Keratinocyte (primary cell): ENCODE measurements at regions not wholly inside any gene's neighbourhood (a gene's known extent, or its start where the extent isn't known, plus 50 kb on each side); places are given as distances from the start of the nearest gene placed in this dataset.

Experiments
- DNase-seq: peaks from one replicate; pipeline ENCODE4 v3.0.0-alpha.2; 2011; ENCODE audit warnings: low read depth, missing footprints, low spot score
- FAIRE-seq: peaks from 2 replicates; lab custom pipeline; 2011; peaks lifted over from hg19 to GRCh38; lab: Jason Lieb, UNC
- H2AFZ ChIP-seq: 2 replicates; pipeline ENCODE4 v1.6.0; 2012; ENCODE audit warnings: low read length, control low read depth, inconsistent platforms; ENCODE audit not compliant: control insufficient read depth
- H3K27ac ChIP-seq: 2 replicates; pipeline ENCODE4 v1.5.1; 2011; ENCODE audit warnings: low read length; ENCODE audit not compliant: control insufficient read depth, insufficient read depth
- H3K27me3 ChIP-seq: 3 replicates; pipeline ENCODE4 v1.6.0; 2011; ENCODE audit warnings: low read length; ENCODE audit not compliant: control insufficient read depth, insufficient read depth; ENCODE audit errors: extremely low read depth
- H3K36me3 ChIP-seq, 2 experiments: 2 replicates in 1 of 2; 3 replicates in 1 of 2; pipeline ENCODE4 v1.5.1; 2011; ENCODE audit warnings: low read length in 2 of 2, mild to moderate bottlenecking in 1 of 2; ENCODE audit not compliant: control insufficient read depth in 2 of 2, insufficient read depth in 2 of 2; ENCODE audit errors: extremely low read depth in 1 of 2
- H3K4me1 ChIP-seq: 3 replicates; pipeline ENCODE4 v1.5.1; 2011; ENCODE audit warnings: low read length; ENCODE audit not compliant: control insufficient read depth, insufficient read depth; ENCODE audit errors: extremely low read depth
- H3K4me2 ChIP-seq: 3 replicates; pipeline ENCODE4 v1.6.0; 2011; ENCODE audit warnings: low read depth, low read length; ENCODE audit not compliant: control insufficient read depth, insufficient read depth; ENCODE audit errors: extremely low read depth
- H3K4me3 ChIP-seq, 3 experiments: fragments of 200-600 bp in 1 of 3; sonication (generic) in 1 of 3; 2 replicates in 2 of 3; 3 replicates in 1 of 3; pipeline ENCODE4 v1.5.1; 2011 to 2016; ENCODE audit warnings: low read length in 3 of 3, mild to moderate bottlenecking in 3 of 3, control low read depth in 2 of 3, inconsistent platforms in 1 of 3, low read depth in 1 of 3, mixed read lengths in 1 of 3, mixed run types in 1 of 3, moderate library complexity in 1 of 3; ENCODE audit not compliant: control insufficient read depth in 2 of 3, insufficient read depth in 2 of 3; ENCODE audit errors: extremely low read depth in 1 of 3
- H3K79me2 ChIP-seq: 2 replicates; pipeline ENCODE4 v1.6.0; 2012; ENCODE audit warnings: low read length; ENCODE audit not compliant: control insufficient read depth, insufficient read depth
- H3K9ac ChIP-seq: 3 replicates; pipeline ENCODE4 v1.6.0; 2011; ENCODE audit warnings: low read length; ENCODE audit not compliant: control insufficient read depth, insufficient read depth; ENCODE audit errors: extremely low read depth
- H3K9me1 ChIP-seq: 3 replicates; pipeline ENCODE4 v1.6.0; 2011; ENCODE audit warnings: low read length; ENCODE audit not compliant: control insufficient read depth, insufficient read depth; ENCODE audit errors: extremely low read depth
- H3K9me3 ChIP-seq: 2 replicates; pipeline ENCODE4 v1.5.1; 2012; ENCODE audit warnings: low read depth, low read length; ENCODE audit not compliant: control insufficient read depth
- H4K20me1 ChIP-seq: 3 replicates; pipeline ENCODE4 v1.6.0; 2011; ENCODE audit warnings: low read length; ENCODE audit not compliant: control insufficient read depth, insufficient read depth; ENCODE audit errors: extremely low read depth
- EZH2 ChIP-seq: IDR thresholded peaks from one replicate; pipeline ENCODE4 v1.6.1; 2012; ENCODE audit warnings: inconsistent platforms, mild to moderate bottlenecking, low read length, moderate library complexity
- dilution Hi-C: fragments of 300-500 bp; cut with MboI; formaldehyde crosslinking; loops from one replicate; pipeline ENCODE4 v1.7.0; 2020; ENCODE audit warnings: low sequenced_read_pairs; ENCODE audit not compliant: extremely low pct_ligation_motif_present
- TF ChIP-seq, protein P1 (sequence below), 3 experiments: IDR thresholded peaks in 1 of 3; conservative IDR thresholded peaks in 1 of 3; optimal IDR thresholded peaks in 1 of 3; 2 replicates in 2 of 3; 3 replicates in 1 of 3; pipeline versions ENCODE3 to v1.5.1; 2011; ENCODE audit warnings: low read length in 3 of 3, mild to moderate bottlenecking in 3 of 3, moderate library complexity in 2 of 3, control low read depth in 1 of 3, inconsistent platforms in 1 of 3; ENCODE audit not compliant: insufficient read depth in 2 of 3; ENCODE audit errors: extremely low read depth in 1 of 3

- FAIRE-seq (no peak), DNase-seq (no peak)
- Histone ChIP-seq H4K20me1 (no peaks in the 10 kb centered on the region), H3K36me3 (no peaks in the 10 kb centered on the region), H3K27ac (no peak overlapping the region), H3K4me2 (no peak overlapping the region), H3K9ac (no peak overlapping the region), H3K9me1 (no peaks in the 10 kb centered on the region), H3K4me3 (no peak overlapping the region), H3K9me3 (no peaks in the 10 kb centered on the region), H2AFZ (no peak overlapping the region), H3K4me1 (no peaks in the 10 kb centered on the region), H3K79me2 (no peaks in the 10 kb centered on the region), H3K27me3 (no peaks in the 10 kb centered on the region)
- TF ChIP-seq EZH2: no peak
- TF ChIP-seq, protein P1, sequence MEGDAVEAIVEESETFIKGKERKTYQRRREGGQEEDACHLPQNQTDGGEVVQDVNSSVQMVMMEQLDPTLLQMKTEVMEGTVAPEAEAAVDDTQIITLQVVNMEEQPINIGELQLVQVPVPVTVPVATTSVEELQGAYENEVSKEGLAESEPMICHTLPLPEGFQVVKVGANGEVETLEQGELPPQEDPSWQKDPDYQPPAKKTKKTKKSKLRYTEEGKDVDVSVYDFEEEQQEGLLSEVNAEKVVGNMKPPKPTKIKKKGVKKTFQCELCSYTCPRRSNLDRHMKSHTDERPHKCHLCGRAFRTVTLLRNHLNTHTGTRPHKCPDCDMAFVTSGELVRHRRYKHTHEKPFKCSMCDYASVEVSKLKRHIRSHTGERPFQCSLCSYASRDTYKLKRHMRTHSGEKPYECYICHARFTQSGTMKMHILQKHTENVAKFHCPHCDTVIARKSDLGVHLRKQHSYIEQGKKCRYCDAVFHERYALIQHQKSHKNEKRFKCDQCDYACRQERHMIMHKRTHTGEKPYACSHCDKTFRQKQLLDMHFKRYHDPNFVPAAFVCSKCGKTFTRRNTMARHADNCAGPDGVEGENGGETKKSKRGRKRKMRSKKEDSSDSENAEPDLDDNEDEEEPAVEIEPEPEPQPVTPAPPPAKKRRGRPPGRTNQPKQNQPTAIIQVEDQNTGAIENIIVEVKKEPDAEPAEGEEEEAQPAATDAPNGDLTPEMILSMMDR (optimal IDR thresholded peaks at IDR 0.05 in 1 of 3, IDR thresholded peaks at IDR 0.05 in 1 of 3, conservative IDR thresholded peaks at IDR 0.05 in 1 of 3; ENCODE audit: extremely low read depth in 1 of 3, insufficient read depth in 2 of 3, low read length in 3 of 3): peak; percentile 24 to 42 (median 36)
- dilution Hi-C loops: no loop called here
These were observed 346.7 kb upstream of the ADGRL4 start for GRCh38 chr1:79353224-79353623.

DNA sequence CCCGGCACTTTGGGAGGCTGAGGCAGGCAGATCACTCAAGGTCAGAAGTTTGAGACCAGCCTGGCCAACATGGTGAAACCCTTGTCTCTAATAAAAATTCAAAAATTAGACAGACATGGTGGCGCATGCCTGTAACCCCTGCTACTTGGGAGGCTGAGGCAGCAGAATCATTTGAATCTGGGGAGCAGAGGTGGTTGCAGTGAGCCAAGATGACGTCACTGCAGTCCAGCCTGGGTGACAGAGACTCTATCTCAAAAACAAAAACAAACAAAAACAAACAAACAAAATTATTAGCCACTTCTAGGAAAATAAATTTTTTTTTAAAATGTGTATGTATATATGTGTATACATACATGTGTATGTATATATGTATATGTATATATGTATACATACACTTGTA is 320.3 kb upstream of the ADGRL4 start:
- Histone ChIP-seq H4K20me1 (no peaks in the 10 kb centered on the region), H3K36me3 (no peaks in the 10 kb centered on the region), H3K9me1 (no peaks in the 10 kb centered on the region), H3K27me3 (no peaks in the 10 kb centered on the region), H2AFZ (no peak overlapping the region), H3K27ac (no peak overlapping the region), H3K4me3 (no peak overlapping the region), H3K4me1 (peaks cover 7% of the 10 kb centered on the region), H3K79me2 (no peaks in the 10 kb centered on the region), H3K4me2 (no peak overlapping the region), H3K9me3 (peaks cover 2% of the 10 kb centered on the region), H3K9ac (no peak overlapping the region)
- TF ChIP-seq, protein P1 (optimal IDR thresholded peaks at IDR 0.05 in 1 of 3, IDR thresholded peaks at IDR 0.05 in 1 of 3, conservative IDR thresholded peaks at IDR 0.05 in 1 of 3; ENCODE audit: extremely low read depth in 1 of 3, insufficient read depth in 2 of 3, low read length in 3 of 3): no peak
- TF ChIP-seq EZH2: no peak
- DNase-seq (no peak), FAIRE-seq (no peak)
- dilution Hi-C loops: no loop called here
